PC-3 (cell line): ENCODE measurements at regions not wholly inside any gene's neighbourhood (a gene's known extent, or its start where the extent isn't known, plus 50 kb on each side); places are given as distances from the start of the nearest gene placed in this dataset.

ENCODE experiments used
- EZH2 ChIP-seq: fragments of 300-600 bp; sonication (generic); IDR thresholded peaks from one replicate; pipeline ENCODE4 v1.6.1; 2017; ENCODE audit warnings: antibody characterized with exemption, mild to moderate bottlenecking, low read length; ENCODE audit not compliant: unreplicated experiment
- EZH2phosphoT487 ChIP-seq: fragments of 300-600 bp; sonication (generic); IDR thresholded peaks from 2 replicates; pipeline ENCODE4 v1.6.1; 2018; ENCODE audit warnings: mild to moderate bottlenecking, antibody characterized with exemption, low read length, borderline replicate concordance
- TF ChIP-seq, protein P1 (sequence below): fragments of 300-600 bp; sonication (generic); conservative IDR thresholded peaks from 2 replicates; pipeline ENCODE4 v1.5.1; 2017; ENCODE audit warnings: antibody characterized with exemption, low read depth, mild to moderate bottlenecking, low read length

DNA sequence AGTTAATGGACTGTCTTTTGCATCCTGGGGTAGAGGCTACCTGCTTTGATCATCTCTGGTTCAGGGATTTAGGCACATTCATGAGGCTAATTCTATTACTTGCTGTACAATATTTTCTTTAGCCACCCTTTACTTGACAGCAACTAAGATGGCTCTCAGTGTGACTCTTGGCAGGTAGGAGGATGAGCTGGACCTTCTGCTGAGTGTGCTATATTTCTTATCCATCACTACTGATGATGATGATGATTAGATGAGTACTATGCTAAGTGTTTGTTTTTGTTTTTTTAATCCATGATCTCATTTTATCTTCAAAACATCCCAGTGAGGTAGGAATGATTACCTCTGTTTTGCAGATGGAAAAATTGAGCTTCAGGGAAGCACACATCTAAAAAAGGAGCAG is 152.8 kb upstream of the WSCD2 start:
- TF ChIP-seq, protein P1, sequence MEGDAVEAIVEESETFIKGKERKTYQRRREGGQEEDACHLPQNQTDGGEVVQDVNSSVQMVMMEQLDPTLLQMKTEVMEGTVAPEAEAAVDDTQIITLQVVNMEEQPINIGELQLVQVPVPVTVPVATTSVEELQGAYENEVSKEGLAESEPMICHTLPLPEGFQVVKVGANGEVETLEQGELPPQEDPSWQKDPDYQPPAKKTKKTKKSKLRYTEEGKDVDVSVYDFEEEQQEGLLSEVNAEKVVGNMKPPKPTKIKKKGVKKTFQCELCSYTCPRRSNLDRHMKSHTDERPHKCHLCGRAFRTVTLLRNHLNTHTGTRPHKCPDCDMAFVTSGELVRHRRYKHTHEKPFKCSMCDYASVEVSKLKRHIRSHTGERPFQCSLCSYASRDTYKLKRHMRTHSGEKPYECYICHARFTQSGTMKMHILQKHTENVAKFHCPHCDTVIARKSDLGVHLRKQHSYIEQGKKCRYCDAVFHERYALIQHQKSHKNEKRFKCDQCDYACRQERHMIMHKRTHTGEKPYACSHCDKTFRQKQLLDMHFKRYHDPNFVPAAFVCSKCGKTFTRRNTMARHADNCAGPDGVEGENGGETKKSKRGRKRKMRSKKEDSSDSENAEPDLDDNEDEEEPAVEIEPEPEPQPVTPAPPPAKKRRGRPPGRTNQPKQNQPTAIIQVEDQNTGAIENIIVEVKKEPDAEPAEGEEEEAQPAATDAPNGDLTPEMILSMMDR = no peak
- TF ChIP-seq EZH2phosphoT487 = no peak
- no peak for TF ChIP-seq EZH2
